Globus pallidus (tissue), 1 donor: ENCODE measurements at regions not wholly inside any gene's neighbourhood (a gene's known extent, or its start where the extent isn't known, plus 50 kb on each side); places are given as distances from the start of the nearest gene placed in this dataset.
A peak's percentile ranks its signal among the peaks of the same experiment; 100 is the strongest.
"Not testable (repeated sequence)": the region's sequence is repeated elsewhere in the genome, so short reads cannot be mapped to it uniquely, and the experiment has no call there.

Experiments
- DNase-seq: peaks from one replicate; pipeline ENCODE4 v3.0.0-alpha.2; 2015; ENCODE audit warnings: low spot score

DNA sequence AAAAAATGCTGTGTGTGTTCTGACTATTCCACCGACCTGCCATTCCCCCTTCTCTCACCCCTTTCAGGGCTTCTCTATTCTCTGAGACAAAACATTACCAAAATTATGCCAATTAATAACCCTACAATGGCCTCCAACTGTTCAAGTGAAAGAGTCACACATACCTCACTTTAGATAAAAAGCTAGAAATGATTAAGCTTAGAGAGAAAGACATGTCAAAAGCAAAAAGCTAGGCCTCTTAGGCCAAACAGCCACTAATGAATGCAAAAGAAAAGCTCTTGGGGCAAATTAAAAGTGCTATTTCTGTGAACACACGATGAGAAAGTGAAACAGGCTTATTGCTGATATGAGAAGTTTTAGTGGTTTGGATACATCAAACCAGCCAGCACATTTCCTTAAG is 279.6 kb upstream of the GRAMD2B start:
- DNase-seq = no peak

DNA sequence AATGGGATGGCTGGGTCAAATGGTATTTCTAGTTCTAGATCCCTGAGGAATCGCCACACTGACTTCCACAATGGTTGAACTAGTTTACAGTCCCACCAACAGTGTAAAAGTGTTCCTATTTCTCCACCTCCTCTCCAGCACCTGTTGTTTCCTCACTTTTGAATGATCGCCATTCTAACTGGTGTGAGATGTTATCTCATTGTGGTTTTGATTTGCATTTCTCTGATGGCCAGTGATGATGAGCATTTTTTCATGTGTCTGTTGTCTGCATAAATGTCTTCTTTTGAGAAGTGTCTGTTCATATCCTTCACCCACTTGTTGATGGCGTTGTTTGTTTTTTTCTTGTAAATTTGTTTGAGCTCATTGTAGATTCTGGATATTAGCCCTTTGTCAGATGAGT is 272.9 kb upstream of the GRAMD2B start:
- not testable (repeated sequence) for DNase-seq

DNA sequence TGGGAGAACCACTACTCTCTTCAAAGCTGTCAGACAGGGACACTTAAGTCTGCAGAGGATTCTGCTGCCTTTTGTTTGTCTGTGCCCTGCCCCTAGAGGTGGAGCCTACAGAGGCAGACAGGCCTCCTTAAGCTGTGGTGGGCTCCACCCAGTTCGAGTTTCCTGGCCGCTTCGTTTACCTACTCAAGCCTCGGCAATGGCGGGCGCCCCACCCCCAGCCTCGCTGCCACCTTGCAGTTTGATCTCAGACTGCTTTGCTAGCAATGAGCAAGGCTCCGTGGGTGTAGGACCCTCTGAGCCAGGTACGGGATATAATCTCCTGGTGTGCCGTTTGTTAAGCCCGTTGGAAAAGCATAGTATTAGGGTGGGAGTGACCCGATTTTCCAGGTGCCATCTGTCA is 267.9 kb upstream of the GRAMD2B start:
- DNase-seq = not testable (repeated sequence)

DNA sequence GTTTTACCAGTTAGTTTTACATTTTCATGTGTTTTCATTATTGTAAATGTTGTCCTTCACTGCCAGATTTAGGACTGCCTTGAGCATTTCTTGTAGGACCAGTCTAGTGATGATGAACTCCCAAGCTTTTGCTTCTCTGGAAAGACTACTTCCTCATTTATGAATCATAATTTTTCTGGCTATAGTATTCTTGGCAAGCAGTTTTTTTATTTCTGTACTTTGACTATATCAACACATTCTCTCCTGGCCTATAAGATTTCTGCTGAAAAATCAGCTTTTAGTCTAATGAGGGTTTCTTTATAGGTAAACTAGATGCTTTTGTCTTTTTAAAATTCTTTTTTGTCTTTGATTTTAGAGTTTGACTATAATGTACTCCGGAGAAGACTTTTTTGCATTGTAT is 256.8 kb upstream of the GRAMD2B start:
- no peak for DNase-seq

DNA sequence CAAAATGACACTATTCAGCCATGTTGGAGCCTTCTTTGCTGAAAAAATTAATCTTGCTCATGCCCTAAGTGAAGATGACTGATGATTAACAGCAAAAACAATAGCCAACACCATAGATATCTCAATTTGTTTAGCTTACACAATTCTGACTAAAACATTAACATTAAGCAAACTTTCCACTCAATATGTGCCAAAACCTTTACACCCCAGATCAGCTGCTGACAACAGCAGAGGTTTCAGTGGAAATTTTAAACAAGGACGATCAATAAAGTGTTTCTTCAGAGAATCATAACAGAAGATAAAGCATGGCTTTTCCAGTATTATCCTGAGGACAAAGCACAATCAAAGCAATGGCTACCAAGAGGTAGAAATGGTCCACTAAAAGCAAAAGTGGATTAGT is 254.4 kb upstream of the GRAMD2B start:
- DNase-seq = no peak

DNA sequence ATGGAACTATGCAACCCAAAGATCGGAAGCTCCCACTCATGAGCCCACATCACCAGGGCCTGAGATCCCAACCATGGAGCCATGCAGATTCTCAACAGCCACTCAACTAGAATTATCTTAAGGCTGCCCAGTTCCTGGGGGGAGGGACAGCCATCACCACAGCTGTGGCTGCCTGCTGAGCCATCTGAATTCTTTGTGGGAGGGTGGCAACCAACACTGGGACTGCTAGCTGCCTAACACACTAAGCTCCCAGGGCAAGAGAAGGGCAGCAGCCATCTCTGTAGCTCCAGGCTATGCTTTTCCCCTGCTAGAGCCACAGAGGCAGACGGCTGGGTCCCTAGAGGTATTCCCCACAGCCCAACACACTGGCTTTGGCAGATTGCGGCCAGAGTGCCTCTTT is 251.3 kb upstream of the GRAMD2B start:
- DNase-seq = no peak

DNA sequence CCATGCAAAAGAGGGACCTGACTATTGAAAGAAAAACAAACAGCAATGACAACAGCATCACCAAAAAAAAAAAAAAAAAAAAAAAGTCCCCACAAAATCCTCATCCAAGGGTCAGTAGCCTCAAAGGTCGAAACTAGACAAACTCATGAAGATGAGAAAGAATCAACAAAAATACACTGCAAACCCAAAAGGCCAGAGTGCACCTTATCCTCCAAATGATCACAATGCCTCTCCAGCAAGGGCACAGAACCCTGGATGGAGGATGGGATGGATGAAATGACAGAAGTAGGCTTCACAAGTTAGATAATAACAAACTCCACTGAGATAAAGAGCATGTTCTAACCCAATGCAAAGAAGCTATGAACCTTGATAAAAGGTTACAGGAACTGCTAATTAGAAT is 250.4 kb upstream of the GRAMD2B start:
- DNase-seq = no peak

DNA sequence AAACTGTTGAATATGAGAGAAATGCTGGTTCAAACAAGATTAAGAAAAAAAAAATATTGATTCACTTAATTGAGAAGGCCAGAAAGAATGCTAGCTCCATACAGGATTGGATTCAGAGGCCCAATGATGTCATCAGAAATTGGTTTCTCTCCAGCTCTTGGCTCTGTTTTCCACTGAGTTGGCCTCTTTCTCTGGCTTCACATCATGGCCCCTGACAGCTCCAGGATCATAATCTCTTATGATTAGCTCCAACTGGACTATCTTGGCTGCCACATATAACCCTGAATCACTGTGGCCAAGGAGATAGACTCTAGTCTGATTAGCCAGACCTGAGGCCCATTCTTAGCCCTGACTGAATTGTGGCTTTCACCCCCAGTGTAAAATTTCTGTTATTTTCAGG is 244.7 kb upstream of the GRAMD2B start:
- peak; percentile 28 for DNase-seq

DNA sequence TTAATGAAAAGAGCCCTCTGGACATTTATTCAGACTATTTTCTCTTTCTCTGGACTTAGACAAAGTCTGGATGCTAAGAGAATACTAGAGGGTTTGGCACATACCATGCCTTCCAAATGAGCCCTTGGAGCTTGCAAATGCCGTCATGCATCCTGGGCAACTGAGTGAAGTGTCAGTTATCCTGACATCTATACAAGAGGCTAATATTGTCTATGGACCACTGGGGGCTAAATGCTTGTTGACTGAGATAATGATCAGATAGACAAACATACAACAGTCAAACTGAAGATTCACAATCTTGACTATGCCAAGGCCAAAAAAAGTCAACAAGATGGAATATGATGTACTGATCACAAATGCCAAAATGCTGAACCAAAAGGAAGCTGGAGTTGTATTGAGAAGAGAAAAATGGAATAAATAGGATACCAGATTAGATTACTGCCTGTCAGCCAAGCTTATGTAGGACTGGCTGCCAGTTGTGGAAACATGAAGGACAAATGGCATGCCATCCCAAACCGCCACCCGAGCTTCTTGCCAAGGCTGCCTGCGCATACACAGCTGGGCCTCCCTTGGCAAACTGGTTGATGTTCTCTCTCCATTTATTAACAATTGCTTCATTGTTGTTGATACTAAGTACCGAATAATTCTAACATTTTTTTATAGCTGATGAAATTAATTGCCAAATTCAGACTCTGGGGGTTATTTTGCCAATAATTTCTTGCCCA is 240.1 kb upstream of the GRAMD2B start:
- DNase-seq = peak; percentile 89

DNA sequence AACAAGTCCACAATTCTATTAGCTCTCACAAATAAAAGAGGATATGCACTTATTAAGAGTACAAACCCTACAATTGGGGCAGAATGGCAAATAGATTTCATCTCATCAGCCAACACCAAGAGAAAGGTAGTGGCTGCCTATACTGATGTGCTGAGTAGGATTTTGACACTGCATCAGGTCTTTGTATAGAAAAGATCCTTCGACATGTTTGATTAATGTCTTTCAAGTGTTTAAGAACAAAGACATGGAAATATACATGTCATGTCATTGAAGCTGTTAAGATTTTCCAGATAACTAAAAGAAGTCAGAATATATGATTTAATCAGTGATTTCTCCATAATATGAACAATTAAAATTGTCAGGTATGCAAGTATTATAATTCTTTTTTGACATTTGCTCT is 238.7 kb upstream of the GRAMD2B start:
- DNase-seq = no peak

DNA sequence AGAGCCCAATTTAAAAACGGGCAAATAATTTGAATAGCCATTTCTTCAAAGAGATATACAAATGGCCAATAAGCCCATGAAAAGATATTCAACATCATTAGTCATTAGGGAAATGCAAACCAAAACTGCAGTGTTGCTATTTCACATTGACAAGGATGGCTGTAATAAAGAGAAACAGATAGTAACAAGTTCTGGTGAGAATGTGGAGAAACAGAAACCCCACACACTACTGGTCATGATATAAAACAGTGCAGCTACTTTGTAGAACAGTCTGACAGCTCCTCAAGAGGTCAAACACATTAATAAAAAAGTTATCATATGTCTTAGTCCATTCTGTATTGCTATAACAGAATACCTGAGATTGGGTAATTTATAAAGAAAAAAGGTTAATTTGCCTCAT is 237.0 kb upstream of the GRAMD2B start:
- no peak for DNase-seq

DNA sequence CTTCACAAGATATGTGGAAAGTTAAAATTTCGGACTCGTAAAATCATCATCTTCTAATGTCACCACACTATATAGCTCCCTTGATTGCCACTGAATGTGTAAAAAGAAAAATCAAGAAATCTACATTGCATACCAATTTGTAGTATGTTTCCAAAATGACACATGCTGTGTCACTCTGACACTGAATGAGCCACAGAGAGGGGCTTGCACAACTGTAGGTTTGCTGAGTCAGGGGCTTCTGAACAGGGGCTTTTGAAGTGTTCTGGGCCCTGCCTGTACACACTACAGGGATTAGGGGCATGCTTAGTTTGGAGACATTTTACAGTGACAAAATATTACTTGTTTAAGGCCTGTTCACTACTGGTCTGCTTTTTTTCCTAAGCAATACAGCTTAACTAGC is 234.4 kb upstream of the GRAMD2B start:
- no peak for DNase-seq

DNA sequence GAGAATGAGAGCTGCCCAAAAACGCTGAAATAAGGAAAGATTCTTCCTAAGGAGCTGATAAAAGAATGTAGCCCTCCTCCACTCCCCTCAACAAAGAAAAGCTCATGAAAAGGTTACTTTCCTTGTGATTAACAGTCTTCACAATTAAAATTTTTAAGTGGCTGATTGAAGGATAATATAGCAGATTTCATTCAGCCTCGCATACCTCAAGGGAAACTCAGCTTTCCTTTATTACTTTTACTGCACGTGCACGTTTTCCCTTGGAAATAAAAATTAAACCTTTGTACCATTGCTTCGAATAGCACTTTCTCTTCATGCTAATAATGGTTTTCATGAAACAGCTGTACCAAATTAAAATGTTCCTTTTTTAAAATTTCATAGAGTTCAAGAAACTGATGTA is 234.0 kb upstream of the GRAMD2B start:
- DNase-seq = no peak

DNA sequence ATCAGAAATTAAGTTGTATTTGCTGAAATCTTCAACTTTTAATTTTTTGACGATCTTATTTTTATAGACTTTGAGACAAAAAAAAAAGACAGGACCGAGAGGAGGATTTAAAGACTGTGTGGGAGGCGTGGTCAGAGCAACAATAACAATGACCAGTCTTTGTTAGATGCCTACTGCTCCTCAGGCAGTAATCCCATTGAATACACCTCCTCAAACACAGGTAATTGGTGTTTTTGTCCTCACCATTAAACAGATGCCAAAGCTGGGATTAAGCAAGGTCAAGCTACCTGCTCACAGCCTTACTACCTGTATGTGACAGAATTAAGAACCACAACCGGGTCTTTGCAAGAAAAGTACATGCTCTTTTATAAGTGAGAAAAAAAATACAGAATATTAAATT is 233.3 kb upstream of the GRAMD2B start:
- DNase-seq = no peak

DNA sequence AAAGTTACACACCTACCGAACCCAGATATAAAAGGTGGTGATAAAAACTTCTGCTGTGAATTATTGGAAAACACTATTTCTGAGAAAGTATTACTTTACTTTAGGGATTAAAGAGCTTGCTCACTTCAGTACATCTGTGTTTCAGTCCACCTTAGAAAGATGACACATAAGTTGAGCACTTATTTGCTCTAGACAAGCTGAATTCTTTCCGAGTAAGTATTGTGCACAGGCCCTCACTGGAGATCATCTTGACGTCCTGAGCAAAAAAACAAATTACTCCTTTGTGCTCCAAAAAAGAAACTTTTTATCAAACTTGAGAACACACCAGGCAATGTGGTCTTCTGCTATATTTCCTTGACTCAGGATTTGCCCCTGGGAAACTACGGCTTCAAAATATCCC is 231.0 kb upstream of the GRAMD2B start:
- no peak for DNase-seq

DNA sequence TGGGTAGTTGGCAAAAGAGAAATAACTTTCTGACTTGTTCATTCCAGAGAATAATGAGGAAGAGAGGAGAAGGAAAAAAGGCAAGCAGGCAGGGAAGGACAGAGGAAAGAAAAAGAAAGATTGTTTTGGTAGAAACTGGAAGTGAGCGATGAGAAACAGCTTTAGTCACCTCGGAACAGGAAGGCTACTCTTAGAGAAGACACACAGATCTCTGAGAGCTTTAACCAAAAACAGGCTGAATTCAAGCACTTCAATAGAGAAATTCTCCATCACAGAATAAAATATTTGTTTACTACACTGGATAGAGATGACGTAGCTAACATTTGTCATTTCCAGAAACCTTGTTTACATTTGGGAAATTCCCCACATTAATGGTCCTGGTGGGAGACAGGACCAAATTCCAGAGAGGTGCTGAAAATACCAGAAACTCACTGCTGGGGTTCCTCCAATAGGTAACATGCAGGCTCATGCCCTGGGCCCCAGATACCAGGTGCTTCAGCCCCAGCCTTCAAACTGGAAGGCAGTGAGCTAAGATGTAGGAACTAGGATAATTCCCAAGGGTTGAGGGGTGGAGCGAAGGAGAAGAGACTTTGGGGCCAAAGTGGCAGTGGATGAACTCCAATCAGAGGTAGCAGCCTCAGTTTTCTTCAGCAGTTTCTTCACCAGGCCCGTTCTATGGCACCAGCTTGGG is 227.7 kb upstream of the GRAMD2B start:
- no peak for DNase-seq

DNA sequence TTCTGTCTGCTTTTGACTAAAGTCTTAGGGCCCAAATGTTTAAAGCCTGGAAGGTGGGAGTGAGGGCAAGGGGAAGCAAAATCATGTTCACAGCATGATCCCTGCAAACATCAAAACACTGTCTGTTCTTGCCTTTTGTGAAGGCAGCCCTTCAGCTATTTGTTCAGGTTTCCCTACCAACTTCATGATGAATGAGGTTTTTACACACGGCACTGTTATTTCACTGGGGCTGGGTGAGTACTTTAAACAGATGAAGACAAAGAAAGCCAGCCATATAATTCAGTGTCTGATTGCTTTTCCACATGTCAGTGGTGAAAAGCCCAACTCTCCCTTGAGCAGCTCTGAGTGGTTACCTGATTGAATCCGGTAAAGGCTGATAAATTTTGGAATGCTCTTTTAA is 224.7 kb upstream of the GRAMD2B start:
- DNase-seq = no peak

DNA sequence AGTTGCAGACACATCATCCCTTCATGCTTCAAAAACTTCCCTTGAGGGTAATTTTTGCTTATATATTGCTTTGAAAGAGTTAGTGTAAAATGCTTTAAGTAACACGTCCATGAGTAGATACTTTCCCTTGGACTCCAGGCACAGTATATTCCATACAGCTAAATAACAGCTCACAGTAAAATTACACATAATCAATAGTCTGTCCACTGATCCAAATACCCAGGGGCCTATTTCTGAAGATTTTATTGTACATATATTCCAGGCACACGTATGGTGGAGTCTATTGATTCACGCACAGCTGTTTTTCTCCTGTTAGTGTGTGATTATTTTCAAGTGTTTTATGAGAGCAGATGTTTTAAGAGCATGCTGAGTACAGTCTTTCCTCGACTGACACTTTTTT is 223.7 kb upstream of the GRAMD2B start:
- no peak for DNase-seq

DNA sequence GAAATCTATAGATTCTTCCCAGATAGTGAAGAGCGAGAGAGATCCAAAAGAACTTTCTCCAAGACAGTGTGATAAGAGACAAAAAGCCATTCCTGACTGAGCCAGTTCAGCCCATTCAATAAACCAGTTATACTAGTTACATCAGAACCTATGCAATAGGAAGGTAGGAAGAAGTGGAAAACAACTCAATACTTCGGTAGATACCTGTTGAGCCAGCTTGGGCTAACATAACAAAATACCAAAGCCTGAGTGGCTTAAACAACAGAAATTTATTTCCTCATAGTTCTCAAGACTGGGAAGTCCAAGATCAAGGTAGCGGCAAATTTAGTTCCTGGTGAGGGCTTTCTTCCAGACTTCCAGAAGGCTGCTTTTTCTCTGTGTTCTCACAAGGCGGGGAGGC is 214.5 kb upstream of the GRAMD2B start:
- DNase-seq = no peak

DNA sequence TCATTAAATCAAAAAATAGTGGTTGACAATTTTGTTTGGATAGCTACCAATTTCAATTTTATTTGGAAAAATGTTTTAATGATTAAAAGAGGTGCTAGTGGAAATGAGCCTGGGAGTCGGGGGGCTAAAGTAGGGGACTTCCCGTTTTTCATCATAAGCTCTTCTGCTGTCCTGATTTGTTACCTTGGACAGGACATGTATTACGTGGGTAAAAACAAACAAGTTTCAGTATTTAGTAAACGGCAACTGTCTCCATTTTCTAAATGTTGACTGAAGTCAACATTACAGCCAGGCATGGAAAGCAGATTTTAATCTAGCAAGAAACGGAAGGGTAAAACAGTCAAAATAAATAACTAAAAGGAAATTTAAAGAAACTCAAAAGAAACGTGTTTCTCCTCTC is 212.3 kb upstream of the GRAMD2B start:
- DNase-seq = no peak

DNA sequence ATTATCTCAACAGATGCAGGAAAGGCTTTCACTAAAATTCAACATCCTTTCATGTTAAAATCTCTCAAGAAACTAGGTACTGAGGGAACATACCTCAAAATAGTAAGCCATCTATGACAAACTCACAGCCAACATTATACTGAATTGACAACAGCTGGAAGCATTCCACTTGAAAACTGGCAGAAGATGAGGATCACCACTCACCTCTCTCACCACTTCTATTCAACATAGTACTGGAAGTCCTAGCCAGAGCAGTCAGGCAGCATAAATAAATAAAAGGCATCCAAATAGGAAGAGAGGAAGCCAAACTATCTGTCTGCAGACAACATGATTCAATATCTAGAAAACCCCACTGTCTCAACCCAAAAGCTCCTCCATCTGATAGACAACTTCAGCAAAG is 203.6 kb upstream of the GRAMD2B start:
- peak; percentile 18 for DNase-seq

DNA sequence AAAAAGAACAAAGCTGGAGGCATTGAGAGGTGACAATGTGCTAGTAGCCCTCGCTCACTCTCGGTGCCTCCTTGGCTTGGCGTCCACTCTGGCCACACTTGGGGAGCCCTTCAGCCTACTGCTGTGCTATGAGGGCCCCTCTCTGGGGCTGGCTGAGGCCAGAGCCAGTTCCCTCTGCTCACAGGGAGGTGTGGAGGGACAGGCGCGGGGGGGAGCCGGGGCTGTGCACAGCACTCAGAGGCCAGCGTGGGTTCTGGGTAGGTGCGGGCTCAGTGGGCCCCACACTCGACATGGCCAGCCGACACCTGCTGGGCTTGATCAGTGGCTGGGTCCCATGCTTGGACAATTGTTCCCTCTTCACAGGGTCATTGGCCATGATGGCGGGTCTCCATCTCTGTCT is 202.5 kb upstream of the GRAMD2B start:
- DNase-seq = no peak

DNA sequence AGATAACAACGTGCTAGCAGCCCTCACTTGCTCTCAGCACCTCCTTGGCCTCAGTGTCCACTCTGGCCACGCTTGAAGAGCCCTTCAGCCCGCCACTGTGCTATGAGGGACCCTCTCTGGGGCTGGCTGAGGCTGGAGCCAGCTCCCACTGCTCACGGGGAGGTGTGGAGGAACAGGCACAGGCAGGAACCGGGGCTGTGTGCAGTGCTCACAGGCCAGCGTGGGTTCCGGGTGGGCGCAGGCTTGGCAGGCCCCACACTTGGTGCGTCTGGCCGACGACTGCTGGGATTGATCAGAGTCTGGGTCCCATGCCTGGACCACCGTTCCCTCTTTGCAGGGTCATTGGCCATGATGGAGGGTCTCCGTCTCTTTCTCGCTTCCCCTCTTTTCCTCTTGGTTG is 194.3 kb upstream of the GRAMD2B start:
- DNase-seq = no peak

DNA sequence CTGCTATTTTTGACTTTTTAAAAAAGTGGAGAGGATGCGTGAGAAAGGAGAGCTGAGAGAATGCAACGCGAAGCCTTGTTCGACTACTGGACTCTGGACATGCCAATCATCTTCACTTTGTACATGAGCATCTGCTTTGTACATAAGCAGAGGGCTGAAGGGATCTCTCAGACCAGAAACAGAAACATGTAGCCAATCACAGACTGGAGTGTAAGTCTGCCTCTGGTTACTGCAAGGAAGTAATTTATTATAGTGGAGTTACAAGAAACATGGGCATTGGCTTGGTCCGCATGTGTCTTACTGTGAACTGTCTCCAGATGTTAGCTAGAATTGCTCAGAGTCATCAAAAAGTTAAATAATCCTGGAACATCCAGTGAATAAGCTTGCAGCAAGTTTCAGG is 190.0 kb upstream of the GRAMD2B start:
- DNase-seq = no peak
